Left forelimb (tissue), 1 donor: ENCODE measurements at regions not wholly inside any gene's neighbourhood (a gene's known extent, or its start where the extent isn't known, plus 50 kb on each side); places are given as distances from the start of the nearest gene placed in this dataset.

Experiments
- DNase-seq: peaks from one replicate; pipeline ENCODE4 v3.0.0-alpha.2; 2018; ENCODE audit warnings: low spot score

- no peak for DNase-seq
Measured at GRCh38 chr5:54717459-54717858, 199.9 kb downstream of the SNX18 start.

DNA sequence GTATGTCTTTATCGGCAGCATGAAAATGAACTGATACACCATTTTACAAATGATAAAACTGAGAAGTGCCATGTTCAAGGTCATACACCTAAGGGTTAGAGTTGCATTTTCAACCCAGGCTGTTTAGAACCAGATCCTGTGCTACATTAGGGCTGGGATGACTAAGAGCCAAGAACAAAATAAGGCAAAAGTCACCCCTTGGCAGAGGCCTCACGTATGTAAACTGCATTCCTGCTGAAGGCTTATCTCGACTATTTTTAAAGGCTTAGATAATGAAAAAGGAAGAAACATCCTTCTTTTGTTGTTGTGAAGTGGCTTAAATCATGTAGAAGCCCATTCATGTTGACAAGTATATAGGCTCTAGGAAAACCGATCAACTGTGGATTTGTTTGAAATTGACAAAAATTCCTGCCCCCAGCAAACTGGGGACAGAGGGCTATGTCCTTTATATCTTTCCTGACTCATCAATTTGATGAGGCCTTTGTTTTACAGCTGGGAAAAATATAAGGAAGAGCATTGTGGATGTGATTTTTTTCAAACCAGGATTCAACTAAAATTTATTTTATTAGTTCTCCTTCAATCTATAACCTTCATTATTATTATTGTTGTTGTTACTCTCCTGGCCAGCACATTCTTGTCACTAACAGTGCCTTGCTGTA lies 196.5 kb downstream of the SNX18 start:
- DNase-seq = no peak

GRCh38 chr5:54709096-54709495 lies 191.5 kb downstream of the SNX18 start:
- DNase-seq = no peak

GRCh38 chr5:54707841-54708240 lies 190.3 kb downstream of the SNX18 start:
- no peak for DNase-seq

- DNase-seq = no peak
Measured at GRCh38 chr5:54705994-54706653, 188.6 kb downstream of the SNX18 start.

GRCh38 chr5:54704825-54705224 lies 187.3 kb downstream of the SNX18 start:
- DNase-seq = no peak

DNA sequence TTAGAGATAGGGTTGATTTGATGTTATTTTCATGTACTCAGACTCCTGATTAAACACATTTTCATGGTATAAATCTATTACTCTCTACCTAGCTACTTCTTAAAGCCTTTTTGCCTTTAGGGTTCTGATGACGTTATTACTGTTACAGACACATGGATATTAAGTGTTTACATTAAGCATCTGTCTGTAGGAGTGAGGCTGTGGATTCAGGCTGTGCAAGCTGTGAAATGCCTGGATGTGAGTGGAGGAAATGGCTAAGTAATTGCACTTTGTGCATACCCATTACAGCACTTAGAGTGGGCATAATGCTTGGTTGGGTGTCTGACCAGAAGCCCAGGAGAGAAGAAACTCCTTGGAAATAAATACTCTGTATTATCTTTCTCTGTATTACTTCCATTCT lies 186.8 kb downstream of the SNX18 start:
- DNase-seq = no peak

DNA sequence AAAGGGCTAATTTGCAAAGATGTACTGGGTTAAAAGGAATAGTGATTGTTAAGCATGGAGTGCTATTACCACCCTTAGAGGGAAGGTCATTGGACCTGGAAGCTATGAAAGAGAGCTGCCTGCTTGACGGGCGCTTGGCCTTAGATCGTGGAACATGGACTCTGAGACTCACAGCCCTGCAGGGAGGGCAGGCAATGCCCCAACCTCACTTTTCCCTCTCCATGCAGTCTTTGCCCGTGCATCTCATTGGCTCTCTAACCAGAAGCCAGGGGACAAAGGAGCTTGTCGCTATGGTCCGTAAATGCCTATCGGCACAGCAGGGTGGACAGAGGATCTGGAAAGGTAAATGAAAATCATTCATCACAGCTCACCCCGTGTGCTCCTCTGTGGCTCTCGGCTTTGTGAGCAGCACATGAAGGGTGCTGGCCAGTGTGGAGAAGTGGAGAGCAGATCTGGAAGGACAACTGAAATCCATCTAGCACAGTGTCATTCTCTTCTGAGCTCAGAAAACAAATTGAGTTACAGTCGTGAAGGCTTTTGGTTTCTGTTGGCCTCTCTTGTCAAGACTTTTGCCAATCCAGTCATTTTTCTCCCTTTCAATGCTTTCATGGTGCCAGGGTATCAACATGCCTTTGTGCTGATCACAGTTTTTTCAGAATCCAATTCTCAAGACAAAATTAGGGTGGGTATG lies 186.2 kb downstream of the SNX18 start:
- no peak for DNase-seq

GRCh38 chr5:54703133-54703532 lies 185.6 kb downstream of the SNX18 start:
- no peak for DNase-seq

GRCh38 chr5:54702470-54702869 lies 184.9 kb downstream of the SNX18 start:
- DNase-seq = no peak

GRCh38 chr5:54700986-54701578 lies 183.5 kb downstream of the SNX18 start:
- no peak for DNase-seq

DNA sequence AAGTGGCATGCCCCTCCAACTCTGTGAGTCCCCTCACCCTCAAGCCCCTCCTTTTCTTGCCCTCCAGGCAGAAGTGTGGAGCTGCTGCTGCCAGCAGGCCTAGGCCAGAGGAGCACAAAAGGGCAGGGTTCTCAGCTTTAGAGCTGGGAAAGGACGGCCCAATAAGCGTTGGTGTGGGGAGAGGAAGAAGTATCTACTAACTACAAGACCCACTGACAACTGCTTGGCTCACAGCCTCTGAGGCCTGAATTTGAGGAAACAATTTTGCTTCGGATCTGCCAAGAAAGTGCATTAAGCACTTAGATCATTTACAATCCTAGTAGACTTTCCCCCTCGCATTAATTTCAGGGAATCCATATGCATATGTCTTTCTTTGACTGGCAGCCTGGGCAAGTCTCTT lies 179.4 kb downstream of the SNX18 start:
- DNase-seq = no peak

DNA sequence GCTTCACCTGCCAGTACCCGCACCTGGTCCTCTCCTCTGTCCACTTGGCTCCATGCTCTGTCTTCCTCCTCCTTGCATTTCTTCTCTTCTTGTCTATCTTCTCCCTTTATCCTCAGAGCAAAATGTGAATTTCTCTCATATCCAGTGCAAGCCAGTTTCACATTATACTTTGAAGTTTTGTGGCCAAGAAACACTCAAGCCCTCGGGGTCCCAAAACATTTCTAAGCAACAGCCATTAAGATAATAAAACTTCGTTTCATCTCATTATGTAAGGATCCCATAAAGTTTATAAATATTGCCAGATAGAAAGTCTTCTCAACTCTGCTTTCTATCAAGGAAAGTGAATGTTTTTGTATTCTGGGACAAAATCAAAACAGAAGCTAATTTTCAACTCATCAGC lies 178.8 kb downstream of the SNX18 start:
- no peak for DNase-seq

- DNase-seq = no peak
Measured at GRCh38 chr5:54695198-54695966, 177.8 kb downstream of the SNX18 start.

DNA sequence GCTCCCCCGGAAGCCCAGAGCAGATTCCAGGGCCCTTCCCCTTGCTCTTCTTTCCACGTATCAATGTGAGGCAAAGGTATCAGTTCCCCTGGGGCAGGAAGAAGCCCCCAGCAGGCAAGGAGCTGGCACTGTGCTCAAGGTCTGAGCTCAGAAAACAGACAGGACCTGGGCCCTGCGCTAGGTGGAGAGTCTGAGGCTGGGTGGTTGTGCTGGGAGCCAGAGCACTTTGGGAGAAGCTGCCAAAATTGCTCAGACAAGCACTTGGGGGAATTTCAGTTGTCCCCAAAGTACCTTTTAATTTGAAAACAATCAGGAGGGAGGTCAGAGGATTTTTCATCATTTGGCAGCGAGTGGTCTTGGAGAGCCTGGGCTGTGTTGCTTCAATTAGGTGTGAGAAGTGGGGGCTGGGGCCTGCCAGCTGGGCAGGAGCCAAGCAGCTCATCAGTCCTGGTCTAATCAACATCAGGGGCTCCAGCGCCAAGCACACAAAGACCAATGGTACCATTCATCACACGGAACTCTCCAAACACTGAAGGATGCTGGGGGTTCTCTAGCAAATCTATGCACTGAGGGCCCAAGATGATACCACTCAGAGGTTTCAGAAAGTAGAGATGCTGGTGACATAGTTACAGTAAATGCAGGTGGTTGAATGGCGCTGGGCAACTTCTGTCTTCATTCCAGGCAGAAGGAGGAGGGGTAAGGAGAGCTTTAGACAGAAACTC lies 176.5 kb downstream of the SNX18 start:
- no peak for DNase-seq

DNA sequence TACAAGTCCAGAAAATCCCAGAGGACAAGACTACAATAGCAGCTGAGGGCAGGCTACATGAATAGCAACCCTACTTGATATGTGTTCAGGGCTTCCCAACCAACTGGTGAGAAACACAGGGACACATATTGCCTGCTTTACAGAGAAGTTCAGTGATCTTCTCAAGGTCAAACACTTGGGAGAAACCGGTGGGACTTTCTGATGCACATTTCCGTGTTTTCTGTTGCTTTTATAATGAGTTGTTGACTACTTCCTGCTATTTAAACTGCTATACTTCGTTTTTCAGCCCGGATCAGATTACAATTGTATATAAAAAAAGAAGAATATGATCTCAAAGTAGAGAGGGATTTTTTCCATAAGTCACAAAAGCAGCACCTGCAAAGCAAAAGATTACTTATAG lies 175.1 kb downstream of the SNX18 start:
- DNase-seq = no peak

DNA sequence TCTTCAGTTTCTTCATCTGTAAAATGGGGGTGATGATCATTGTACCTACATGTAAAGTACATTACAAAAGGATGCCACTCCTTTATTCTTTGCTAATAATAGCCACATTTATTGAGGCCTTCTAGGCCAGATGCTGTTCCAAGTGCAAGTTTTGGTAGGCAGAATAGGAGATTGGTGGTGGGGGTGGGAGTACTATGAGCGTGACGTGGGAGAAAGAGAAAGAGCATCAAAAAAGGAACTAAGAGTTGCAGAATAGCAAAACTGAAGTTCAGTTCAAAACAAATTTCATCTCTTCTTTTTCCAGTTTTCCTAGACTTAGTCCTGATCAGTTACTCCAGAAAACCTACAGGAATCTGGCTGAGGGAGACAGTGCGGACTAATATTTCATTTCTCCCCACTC lies 174.1 kb downstream of the SNX18 start:
- no peak for DNase-seq

DNA sequence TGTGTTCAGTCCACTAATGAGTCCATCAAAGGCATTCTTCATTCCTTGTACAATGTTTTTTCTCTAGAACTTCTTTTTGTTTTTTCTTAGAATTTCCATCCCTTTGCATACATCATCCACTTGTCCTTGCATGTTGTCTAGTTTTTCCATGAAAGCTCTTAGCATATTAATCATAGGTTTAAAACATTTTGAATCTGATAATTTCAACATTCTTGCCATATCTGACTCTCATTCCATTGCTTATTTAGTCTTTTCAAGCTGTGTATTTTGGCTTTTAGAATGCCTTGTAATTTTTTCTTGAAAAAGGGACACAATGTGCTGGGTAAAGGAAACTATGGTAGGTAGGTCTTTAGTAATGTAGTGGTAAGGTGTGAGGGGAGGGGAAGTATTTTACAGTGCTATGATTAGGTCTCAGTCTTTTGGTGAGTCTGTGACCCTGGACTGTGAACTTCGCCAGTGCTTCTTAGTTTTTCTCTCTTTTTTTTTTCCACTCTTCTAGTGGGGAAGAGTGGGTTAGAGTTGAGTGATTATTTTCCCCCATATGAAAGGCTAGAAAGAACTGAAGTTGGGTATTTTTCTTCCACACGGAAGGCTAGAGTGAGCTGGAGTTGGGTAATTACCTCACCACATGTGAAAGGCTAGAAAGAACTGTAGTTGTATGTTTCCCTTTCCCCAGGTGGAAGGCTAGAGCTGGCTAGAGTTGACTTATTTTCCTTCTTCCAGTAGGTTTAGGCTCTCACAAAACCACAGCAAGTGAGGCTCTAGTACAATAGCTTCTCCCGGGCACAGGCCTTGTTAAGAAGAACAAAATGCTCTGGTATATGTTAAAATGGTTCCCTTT lies 172.1 kb downstream of the SNX18 start:
- no peak for DNase-seq

DNA sequence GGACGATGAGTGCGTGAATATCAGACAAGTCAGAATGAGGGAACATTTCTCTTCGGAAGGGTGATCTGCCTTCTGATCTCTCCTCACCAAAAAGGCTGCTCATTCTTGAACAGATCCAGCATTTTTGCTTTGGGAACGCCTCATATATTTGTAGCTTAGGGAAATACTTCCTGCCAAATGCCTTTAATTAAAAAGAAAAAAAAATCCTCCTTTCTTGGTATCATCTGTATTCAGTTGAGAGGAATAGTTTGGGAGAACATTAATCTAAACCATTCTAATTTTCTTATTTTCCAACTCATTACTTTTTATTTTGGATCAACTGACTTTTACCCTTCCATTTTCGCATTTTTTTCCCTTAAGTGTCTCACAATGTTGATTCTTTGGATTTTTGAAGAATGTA lies 163.4 kb downstream of the SNX18 start:
- no peak for DNase-seq

DNA sequence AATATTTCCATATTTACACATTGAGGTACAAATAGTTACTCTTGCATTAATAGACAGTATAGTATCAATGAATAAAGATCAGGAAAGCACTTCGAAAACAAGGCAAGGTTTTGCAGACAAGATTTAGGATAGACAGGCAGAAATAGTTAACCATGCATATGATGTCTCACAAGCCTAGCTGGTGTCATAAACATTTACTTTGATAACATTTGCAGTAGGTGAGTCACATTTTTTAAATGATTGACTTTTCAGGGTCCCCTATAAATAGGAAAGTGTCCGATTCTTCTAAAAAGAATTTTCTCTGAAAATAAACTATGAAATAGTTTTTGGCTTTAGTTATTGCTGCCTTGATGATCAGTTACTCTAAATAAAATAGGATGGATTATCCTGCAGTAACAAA lies 162.1 kb downstream of the SNX18 start:
- no peak for DNase-seq

DNA sequence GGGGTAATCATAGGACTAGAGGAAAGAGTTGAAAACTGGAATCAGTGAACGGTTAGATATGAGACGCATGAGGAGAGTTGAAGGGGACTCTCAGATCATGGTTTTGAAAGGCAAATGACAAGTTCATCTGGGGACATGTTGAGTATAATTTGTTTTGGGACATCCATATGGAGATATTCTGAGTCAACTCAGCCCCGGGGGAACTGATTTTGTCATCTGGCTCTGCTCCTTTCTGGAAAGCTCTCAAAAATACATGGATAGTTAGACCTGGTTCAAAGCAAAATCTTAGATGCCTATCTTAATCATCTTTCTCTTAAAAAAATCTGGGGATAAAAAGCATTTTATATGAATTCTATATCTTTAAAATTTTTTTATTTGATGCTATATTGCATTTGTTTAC lies 161.2 kb downstream of the SNX18 start:
- no peak for DNase-seq
